GM21447 (cell line): ENCODE measurements at regions not wholly inside any gene's neighbourhood (a gene's known extent, or its start where the extent isn't known, plus 50 kb on each side); places are given as distances from the start of the nearest gene placed in this dataset.
"Not testable (repeated sequence)": the region's sequence is repeated elsewhere in the genome, so short reads cannot be mapped to it uniquely, and the experiment has no call there.

Experiments used
- ATAC-seq: cut with Tn5 transposase; IDR thresholded peaks from one replicate; pipeline ENCODE4 v1.9.1; 2021; ENCODE audit not compliant: unreplicated experiment

DNA sequence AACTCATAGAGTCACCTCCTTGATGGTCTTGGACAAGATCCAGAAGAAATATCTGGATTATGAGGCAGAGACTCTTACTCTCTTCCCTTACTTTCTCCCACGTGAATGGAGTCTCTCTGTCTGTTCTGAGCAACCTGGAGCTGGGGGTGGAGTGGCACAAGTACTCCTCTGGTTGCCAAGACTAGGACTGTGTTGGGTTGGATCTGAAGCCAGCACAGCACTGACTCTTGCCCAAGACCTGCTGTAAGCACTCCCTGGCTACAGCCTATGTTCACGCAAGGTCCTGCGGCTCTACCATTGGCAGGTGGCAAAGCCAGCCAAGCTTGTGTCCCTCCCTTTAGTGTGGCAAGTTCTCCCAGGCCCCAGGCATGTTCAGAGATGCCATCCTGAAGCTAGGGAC lies 488.2 kb upstream of the NRG3 start:
- ATAC-seq: no peak

DNA sequence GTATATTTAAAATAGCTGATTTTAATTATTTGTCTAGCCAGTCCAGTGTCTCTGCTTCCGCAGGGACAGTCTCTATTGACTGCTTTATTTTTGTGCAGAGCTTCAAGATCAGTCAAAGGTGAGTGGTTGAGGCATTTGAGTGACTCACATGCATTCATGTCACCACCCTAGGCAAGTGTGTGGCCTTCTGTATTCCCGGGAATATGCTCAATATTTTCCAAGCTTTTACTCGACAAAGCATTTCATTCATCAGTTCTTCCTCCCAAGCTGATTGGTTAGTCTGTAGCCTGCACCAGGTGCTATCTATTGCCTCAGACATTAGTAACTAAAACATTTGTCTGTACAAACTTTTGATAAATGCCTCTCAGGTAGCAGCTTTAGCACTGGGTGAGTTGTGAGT lies 471.5 kb upstream of the NRG3 start:
- ATAC-seq: no peak

DNA sequence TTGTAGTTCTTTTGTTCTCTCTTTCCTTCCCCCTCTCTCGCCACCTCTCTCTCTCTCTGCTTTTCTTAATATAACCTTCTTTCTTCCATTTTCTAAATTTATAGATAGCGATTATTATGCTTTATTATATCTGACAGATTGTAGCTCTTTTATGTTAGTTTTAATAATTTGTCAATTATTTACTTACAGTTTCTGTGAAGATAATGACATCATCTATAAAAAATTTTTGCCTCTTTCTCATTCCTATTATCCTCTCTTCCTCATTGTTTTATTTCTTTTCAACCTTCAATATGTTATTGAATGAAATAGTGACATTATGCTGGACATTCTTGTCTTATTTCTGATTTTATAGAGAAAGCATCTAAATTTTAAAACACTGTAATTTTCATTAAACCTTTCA lies 469.6 kb upstream of the NRG3 start:
- ATAC-seq: no peak

DNA sequence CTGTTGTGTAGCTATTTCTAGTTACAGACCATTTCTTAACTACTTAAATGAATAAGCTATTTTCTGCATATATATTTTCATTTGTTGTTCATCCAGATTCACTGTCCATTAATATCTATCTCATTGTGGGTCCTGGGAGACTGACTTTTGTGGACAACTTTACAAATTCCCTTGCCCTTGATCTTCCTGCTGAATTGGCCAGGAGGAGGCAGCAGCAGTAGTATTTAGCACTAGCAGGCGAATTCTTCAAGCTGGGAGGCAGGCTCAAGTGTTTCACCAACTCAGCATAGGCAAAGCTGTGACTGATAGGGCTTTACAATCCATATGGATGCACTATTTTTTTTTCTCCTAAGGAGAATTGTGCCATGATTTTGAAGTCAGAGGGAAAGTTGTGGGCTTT lies 461.0 kb upstream of the NRG3 start:
- ATAC-seq: no peak

DNA sequence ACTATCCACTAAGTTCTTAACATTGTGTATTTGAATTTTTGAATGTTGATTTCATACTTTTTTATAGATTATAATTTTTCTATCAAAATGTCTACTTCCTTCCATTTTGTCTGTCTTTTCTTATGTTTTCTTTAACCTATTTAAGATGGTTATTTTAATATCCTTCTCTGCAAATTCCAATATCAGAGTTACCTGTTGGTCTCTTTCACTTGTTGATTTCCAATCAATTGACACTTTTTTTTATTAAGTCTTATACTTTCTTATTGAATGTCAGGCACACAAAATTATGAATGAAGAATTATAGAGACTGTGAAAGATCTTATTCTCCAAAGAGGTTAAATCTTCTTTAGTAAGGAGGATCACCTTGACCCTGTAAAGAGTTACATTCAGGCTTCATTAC lies 448.3 kb upstream of the NRG3 start:
- ATAC-seq: no peak

DNA sequence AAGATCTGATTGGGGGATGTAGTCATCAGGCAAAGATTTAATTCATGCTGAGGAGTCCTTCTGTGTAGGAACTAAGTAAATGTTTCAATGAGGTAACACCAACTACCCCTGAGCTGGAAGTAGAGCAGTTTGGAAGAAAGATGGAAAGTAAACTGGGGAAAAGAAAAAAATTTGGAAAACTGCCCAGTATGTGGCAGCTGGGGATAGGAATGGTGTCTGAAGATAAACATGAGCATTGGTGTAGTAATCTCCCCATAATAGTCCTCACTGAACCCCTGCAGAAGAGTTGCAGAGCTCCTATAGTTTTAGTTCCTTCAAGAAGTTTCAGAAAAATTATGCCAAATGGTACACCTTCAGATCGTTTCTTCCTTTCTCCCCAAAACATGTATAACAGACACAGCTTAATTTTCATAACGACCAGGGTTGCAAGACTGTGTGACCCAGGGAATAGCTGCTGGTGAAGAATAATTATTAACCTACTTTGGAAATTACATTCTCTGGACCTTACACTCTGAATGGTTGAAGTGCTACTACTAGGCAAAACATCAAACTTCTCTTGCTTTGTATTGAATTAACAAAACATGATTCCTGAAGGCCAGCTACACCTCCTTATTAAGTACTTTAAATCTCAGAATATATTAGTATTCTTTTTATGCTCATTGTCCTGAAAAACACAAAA lies 446.4 kb upstream of the NRG3 start:
- ATAC-seq: no peak

DNA sequence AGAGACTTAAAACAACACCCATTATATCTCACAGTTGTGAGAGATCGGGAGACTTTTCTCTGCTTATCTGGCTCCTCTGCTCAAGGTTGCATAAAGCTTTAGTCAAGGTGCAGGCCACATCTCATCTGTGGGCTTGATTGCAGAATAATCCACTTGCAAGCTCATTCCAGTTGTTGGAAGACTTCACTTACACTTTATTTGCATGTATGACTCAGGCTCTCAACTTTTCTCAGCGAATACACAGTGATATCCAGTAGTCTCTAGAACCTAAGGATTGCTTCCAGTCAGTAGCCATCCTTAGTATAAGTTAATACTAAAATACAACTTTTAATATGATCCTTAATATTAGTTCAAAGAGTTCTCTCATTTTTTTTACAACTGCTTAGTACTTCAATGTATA lies 435.5 kb upstream of the NRG3 start:
- no peak for ATAC-seq

DNA sequence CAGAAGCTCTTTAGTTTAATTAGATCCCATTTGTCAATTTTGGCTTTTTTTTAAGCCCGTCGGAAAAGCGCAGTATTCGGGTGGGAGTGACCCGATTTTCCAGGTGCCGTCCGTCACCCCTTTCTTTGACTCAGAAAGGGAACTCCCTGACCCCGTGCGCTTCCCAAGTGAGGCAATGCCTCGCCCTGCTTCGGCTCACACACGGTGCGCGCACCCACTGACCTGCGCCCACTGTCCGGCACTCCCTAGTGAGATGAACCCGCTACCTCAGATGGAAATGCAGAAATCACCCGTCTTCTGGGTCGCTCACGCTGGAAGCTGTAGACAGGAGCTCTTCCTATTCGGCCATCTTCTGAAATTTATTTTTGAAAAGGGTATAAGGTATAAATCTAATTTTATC lies 433.4 kb upstream of the NRG3 start:
- not testable (repeated sequence) for ATAC-seq

DNA sequence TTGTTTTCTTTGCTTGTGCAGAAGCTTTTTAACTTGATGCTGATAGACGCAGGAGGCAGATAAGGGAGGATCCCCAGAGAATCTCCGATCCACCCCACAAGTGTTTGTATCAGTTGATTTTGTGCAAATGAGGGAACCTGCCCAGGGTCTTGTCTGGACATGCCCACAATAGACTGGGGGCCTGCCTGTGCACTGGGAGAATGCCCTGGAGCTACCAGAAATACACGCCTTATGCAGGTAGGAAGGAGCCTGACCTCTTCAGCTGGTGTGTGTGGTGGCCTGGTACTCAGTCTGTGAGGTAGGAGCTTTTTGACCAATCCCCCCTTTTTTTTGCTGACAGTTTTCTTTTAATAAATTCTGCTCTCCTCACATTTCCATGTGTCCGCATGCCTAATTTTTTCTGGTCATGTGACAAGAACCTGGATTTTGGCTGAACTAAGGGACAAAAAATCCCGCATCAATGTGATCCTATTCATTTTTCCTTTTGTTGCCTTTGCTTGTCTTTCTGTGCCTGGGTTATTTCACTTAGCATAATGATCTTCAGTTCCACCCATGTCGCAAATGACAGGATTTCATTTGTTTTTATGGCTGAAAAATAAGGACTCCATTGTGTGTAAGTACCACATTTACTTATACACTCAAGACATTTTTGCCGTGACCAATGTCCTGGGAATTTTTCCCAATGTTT lies 430.6 kb upstream of the NRG3 start:
- ATAC-seq: no peak

DNA sequence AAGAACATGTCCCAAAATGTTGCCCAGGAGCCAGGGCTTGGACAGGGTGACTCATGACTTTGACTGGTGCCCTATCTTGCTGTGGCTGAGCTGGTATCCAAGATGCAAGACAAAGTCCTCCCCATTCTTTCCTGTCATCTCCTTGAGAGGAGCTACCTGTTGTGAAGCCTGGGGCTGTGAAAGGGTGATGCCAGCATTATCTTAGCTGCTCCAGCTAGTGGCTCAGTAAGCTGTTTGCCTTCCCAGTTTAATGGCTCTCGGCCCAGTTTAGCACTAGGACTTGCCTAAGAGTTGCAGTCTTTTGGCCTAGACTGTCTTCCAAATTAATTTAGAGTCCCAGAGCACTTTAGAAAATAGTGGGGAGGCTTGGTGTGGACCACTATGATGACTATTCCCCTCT lies 424.3 kb upstream of the NRG3 start:
- no peak for ATAC-seq

DNA sequence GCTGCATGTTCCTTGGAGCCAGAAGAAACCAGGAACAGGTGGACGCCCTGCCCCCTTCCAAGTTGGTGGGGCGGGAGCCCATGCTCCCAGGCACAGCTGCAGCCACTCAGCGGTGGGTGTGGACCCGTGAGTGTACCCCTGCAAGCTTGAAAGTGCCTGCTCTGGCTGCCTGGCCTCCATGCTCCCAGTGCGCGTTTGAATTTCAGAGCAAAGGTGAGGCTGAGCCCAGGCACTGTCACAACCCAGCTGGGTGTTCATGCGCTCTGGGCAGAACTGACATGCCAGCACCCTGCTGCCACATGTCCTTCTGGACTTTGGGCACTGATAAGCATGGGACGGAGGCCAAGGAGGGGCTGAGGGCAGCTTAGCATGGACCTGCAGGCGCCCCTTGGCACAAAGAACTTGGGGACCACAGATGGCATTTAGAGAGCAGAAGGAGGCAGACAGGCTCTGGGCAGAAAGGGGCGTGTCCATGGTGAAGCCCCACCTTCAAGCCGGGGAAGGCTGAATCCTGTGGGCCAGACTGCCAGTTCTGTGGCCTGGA lies 402.0 kb upstream of the NRG3 start:
- ATAC-seq: no peak

DNA sequence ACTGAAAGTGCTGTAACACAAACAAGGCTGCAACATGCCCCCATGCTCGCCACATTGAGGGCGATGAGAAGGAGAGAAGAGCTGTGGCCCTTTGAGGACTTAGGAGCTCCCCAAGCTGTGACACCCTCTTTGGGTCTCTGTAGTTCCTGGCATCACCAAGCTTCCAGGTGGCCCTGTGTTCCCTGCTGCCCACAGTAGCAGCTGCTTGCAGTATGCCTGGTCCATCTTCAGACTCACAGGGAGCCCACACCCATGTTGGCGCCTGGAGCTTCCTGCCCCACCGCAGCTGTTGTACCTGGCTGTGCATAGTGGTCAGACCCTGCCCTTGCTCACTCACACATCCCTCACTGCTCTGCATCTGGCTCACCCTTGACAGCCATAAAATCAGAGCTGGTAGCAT lies 401.2 kb upstream of the NRG3 start:
- no peak for ATAC-seq

DNA sequence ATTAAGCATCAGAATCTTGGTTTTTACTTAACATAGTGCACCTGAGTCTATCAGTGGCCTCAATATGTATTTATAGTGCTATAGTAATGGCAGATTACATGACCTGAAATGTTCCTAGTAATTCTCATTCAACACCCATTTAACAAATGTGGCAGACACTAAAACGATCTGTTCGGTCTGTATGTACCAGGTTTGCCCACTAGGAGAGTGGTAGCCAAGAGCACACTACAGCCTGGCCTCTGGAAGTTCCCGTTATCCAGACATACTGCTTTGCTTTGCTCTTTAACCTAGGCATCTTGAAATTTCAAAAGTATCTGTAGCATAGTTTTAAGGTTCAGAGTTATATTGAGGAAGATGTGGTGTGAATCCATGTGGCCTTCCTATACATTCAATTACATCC lies 395.7 kb upstream of the NRG3 start:
- no peak for ATAC-seq

DNA sequence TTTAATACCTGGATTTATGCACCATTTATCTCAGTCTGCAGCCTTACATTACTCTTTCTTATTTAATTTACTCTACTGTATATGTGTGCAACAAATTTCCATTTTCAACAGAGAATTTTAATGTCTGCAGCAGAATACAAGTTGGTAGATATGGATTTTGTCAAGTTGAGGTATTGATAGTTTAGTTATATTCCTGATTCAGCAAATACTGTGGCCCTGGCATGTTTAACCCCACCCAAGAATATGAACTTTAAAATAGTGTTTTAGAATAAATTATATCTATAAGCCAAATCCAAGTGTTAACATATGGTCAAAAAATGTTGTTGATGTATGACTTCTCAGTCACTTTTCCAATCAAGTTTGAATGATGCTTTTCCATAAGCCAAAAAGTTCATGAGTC lies 378.4 kb upstream of the NRG3 start:
- no peak for ATAC-seq

DNA sequence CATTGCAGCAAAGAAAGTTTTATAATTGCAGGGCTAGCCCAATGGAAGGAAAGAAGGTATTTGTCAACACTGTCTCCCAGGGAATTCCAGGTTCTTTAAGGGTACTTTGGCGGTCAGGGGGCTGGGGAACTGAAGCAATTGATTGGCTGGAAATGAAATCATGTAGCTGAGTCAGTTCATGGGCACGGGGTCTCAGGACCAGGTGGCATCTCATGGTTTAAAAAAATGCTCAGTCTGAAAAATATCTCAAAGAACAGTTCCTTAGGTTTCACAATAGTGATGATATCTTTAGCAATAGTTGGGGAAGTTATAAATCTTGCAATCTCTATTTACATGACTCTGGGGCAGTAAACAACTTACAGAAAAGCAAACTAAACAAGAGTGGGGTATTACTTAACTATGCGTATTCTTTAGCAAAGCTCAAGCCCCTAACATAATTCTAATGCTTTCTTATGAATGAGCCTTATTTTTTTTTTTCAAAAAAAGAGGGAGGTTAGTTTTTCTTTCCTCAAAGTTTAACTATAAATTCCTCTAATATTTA lies 376.9 kb upstream of the NRG3 start:
- no peak for ATAC-seq

DNA sequence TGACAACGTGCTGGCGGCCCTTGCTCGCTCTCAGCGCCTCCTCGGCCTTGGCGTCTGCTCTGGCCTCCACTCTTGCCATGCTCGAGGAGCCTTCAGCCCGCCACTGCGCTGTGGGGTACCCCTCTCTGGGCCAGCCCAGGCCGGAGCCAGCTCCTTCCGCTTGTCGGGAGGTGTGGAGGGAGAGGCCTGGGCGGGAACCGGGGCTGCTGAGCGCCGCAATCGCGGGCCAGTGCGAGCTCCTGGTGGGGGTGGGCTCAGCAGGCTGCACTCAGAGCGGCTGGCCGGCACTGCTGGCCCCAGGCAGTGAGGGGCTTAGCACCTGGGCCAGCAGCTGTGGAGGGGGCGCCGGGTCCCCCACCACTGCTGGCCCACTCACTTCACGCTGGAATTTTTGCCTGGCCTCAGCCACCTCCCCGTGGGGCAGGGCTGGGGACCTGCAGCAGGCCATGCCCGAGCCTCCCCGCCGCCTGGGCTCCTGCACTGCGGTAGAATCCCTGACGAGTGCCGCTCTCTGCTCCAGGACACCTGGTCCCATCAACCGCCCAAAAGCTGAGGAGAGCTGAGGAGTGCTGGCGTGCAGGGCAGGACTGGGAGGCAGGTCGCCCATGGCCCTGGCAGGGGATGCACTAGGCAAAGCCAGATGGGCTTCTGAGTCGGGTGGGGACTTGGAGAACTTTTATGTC lies 372.2 kb upstream of the NRG3 start:
- ATAC-seq: no peak

DNA sequence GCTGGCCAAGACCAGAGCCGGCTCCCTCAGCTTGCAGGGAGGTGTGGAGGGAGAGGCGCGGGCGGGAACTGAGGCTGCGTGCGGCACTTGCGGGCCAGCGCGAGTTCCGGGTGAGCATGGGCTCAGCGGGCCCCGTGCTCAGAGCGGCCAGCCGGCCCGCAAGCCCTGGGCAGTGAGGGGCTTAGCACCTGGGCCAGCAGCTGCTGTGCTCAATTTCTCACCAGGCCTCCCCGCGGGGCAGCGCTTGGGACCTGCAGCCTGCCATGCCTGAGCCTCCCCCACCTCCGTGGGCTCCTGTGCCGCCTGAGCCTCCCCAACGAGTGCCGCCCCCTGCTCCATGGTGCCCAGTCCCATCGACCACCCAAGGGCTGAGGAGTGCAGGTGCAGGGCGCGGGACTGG lies 369.2 kb upstream of the NRG3 start:
- not testable (repeated sequence) for ATAC-seq

DNA sequence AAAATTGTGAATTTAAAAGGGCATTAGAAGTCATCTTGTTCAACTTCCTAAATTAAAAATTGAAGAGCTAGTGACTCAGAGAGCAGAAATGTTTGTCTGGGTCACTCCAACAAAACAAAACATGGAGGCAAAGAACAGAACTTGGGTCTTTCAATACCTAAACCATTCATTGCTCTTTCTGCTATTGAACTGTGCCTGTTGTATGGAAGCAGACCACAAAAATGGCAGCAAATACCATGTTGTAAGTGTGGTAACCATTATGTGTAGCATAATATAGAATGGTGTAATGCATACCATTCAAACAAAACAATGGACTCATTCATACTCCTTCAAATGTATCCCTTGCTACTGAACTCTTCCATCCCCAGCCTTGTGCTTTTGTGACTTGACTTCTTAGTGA lies 360.2 kb upstream of the NRG3 start:
- no peak for ATAC-seq

DNA sequence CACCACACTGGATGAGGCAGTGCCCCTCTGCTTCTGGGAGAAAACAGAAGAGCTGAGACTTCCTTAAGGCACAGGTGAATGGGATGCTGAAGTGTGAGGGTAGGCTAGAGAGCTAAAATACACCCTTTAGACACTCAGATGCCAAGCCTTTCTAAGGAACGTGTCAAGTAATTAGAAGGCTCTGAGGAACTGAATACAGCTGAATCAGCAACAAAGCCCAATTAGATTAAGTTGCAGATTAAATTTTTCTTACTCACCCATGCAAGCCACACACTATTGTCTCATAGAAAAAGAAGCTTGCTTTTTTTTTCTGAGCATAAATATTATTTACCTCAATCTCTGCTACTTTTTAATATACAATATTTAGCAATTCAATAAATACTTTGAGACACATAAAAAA lies 354.3 kb upstream of the NRG3 start:
- ATAC-seq: no peak

DNA sequence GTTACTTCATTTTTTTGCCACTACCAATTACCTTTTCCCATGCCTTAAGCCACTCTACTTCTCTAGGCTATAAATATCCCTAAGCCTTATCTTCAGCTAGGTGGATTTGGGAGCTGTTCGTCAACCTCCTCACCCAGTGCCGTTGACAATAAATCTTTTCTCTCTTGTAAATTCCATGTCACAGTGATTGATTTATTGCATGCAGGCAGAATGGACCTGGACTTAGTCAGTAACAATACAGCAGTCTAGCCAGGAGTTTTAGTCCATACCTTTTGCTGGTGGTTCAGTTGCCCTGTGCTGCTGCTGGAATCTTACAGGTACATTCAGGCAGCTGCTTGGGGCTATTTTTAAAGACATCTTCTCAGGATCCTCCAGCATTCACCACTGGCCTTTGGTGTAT lies 350.5 kb upstream of the NRG3 start:
- ATAC-seq: no peak

DNA sequence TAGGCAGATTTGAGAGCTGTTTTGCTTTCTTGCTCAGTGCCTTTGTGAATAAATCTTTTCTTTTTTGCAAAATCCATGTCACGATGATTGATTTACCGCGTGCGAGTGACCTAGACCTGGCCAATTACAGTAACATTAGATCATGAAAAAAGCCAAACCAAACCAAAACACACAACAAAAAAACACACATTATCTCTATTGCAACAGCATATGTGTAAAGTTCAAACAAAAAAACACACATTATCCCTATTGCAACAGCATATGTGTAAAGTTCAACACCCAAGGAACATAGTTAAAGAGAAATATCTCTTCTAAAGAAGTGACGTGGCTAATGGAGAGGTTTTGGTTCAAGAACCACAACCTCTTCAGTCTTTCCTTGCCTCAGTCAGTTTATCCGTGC lies 342.6 kb upstream of the NRG3 start:
- ATAC-seq: no peak

DNA sequence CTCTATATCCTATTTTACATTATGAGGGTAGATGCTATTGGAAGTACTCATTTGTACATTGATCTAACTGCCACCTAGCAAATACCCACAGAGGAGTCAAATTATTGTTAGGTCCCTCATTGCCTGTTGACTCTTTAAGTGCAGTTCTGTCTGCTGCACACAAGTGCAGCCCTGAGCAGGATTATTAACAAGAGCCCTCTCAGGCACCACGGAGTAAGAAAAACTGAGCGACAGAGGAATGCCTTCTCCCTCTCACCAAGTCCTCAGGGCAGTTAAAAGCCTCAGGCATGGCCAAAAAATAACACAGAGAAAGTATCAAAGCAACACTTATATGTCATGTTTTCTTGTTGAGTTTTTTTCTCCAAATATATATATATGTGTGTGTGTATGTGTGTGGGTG lies 340.0 kb upstream of the NRG3 start:
- ATAC-seq: no peak
